Activated CD4-positive, alpha-beta T cell treated with anti-CD3 and anti-CD28 coated beads, Interleukin-2, amount 50 U/mL, for 24 hours (primary cell): ENCODE measurements at regions not wholly inside any gene's neighbourhood (a gene's known extent, or its start where the extent isn't known, plus 50 kb on each side); places are given as distances from the start of the nearest gene placed in this dataset.

Experiments used
- DNase-seq, 2 donors: peaks; one replicate each; pipeline ENCODE4 v3.0.0-alpha.2; 2020; ENCODE audit warnings: low read depth in 1 of 2, low spot score in 1 of 2

- DNase-seq = no peak
These were observed 253.7 kb upstream of the TGFBR2 start for GRCh38 chr3:30352410-30353318.

- DNase-seq = peak in 1 of 2 donors; percentile 61
These were observed 252.5 kb upstream of the TGFBR2 start for GRCh38 chr3:30353711-30354467.

DNA sequence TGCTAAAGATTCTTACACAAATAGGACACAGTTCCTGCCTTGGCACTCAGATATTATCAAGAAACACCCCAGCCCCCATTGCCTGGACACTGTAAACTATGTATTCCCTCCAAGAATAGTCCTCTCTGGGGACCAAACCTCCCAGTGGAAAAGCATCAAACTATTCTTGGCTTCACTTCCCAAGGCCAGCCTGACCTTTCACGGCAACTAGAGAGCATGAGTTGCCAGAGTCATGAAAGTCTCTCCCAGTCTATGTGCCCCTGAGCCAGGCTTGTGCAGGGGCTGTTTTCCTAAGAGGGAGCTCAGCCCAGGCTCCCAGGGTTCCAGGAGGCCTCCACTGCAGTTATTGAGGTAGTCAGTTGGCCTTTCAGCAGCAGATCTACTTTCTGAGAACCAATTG, 251.9 kb upstream of the TGFBR2 start:
- no peak for DNase-seq

GRCh38 chr3:30354972-30355371, 251.4 kb upstream of the TGFBR2 start:
- DNase-seq = no peak

GRCh38 chr3:30355622-30356021, 250.8 kb upstream of the TGFBR2 start:
- DNase-seq = no peak

DNA sequence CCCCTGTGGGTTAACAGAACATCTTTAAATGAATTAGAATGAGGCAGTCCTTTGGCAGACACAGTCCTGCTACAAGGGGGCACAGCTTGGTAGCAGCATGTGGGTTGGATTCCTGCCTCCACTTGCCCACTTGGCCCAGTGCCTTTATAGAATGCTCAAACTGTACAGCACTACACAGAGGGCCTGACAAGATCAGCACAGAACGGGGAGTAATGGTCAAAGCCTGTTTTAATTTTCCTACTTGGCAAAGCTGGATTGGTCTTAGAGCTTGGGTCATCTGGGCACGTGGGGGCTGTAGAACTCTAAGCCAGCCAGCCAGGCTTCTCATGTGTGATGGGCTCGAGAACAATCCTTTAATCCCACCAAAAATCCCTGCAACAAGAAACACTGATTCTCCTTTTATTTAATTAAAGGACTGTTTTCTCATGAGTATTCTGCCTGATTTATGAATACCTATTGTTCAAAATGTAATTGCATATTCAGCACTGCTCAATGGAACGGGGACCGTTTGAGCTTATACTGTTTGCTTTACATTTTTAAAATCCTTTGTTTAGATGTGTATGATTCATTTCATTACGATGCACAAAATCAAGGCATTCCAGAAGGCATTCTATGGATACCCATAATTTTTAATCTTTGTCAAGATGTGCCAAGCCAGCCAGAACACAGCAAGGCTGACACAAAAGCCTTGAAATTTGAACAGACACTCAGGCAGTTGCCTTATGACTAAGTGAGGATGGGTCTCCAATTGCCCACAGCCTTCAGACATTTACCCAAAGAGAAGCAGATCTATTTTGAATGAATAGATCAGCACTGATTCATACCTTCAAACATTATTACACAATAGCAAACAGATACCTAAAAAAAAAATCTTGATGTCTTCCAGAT, 249.3 kb upstream of the TGFBR2 start:
- no peak for DNase-seq

DNA sequence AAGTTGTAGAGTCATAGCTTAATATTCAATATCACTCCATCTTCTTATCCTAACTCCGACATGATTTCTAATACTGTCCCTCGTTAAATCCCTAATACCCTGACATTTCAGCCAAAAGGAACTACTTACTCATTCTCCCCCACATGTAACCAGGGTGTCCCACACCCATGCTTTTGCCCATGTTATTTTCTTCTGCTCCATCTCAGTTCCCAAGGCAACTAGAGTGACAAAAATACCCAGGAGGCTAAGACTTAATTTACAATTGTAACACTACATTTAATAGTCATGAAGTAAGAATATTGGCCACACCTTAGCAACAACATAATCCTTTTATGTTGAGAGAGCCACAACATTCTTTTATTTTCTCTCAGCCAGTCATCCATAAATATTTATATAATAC, 248.5 kb upstream of the TGFBR2 start:
- DNase-seq = no peak

DNA sequence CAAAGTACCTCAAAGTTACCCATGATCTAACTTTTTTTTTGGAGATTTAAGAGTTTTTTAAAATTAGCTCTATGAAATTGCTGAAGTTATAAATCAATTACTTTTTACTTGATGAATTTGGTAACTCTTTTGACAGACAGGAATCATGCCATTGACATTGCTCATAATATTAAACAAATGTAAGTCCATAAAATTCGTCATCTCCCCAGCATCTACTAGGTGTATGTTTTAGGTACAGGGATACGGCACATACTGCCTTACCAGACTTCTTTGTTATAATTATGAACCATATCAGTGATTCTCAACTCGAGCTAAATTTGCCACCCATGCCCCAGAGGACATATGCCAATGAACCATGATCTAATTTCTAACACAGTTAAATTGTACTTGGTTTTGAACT, 247.5 kb upstream of the TGFBR2 start:
- DNase-seq = no peak

DNA sequence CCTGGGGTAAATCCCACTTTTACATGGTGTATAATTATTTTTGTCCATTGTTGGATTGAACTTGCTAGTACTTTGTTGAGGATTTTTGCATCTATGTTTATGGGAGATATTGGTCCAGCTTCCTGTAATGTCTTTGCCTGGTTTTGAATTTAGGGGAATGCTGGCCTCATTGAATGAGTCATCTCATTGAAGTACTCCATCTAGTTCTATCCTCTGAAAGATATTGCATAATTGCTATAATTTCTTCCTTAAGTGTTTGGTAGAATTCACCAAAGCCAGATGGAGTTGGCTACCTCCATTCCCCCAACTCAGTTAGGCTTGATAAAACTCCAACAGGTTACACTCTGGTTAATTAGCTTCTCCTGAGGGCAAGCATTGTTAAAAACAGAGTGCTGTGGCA, 237.4 kb upstream of the TGFBR2 start:
- DNase-seq = no peak

GRCh38 chr3:30370681-30371271, 235.6 kb upstream of the TGFBR2 start:
- no peak for DNase-seq

DNA sequence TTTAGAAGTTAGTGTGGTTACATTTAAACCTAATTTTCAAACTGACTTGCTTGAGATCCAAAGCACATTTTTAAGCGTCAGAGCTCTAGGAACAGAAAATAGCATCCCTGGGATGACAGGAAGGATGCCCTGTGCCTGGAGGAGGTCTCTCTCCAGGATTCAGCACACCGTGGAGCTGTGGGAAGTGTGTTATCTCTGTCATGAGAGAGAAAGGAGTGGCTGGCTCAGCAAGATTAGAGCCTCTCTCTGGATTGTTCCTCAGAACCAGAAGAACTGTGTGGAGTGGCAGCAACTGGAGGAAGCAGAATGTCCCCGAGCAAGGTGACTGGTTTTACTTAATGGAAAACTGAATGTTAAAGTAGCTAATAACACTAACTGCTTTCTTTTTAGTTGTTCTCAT, 233.6 kb upstream of the TGFBR2 start:
- DNase-seq = no peak

DNA sequence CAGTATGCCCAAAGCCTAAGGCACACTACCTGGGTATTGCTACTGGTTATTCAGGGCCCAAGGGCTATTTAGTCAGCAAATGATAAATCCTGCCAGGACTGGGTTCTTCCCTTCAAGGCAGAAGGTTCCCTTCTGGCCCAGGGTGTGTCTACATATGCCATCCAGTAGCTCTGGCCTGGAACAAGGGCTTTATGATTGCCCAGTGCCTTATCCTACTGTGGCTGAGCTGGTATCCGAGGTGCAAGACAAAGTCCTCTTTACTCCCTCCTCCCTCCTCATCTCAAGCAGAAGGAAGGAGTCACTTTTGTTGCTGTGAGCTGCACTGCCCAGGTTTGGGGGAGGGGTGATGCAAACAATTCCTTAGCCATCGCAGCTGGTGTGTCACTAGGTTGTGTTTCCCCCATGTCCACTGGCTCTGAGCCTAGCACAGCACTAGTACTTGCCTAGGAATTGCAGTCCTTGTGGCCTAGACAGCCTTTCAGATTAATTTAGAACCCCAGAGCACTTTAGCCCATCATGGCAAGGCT, 221.8 kb upstream of the TGFBR2 start:
- no peak for DNase-seq

DNA sequence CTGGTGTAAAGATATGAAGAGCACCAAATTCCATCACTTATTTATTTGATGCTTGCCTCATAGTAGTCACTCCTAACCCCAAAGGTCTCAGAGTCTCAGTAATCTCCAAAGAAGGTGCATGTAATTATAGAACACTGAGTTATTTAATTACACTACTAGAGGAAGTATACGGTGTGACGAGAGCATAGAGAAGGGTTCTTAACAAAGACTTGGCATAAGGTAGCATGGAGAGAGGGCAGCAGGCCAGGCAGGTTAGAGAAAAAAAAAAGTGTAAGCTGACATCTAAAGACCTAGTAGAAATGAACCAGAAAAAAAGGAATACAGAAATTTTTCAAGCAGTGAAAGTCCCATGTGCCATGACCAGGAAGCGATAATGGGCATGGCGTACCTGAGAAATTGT, 213.3 kb upstream of the TGFBR2 start:
- DNase-seq = no peak

GRCh38 chr3:30397030-30397429, 209.4 kb upstream of the TGFBR2 start:
- DNase-seq = no peak

GRCh38 chr3:30399394-30400181, 206.8 kb upstream of the TGFBR2 start:
- DNase-seq = no peak

- no peak for DNase-seq
These were observed 205.5 kb upstream of the TGFBR2 start for GRCh38 chr3:30400926-30401325.

GRCh38 chr3:30401971-30402370, 204.4 kb upstream of the TGFBR2 start:
- no peak for DNase-seq

GRCh38 chr3:30407651-30408050, 198.8 kb upstream of the TGFBR2 start:
- no peak for DNase-seq

- no peak for DNase-seq
These were observed 198.3 kb upstream of the TGFBR2 start for GRCh38 chr3:30408105-30408557.

DNA sequence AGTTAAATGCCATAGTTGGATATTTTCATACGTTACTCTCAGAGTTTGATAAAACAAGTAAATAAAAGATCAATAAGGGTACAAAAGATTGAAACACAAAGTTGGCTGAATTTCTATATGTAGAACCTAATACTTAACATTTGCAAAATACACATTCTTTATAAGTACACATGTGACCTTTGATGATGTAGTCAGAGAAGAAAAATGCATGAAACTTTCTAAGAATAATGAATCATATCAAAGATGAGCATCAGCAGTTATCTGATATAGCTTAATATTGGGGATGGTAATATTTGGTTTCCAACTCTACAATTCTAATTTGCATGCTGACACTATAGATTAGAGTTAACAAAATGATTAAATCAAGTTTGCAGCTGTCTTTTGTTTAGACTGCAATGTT, 188.0 kb upstream of the TGFBR2 start:
- DNase-seq = no peak
